TTC549 (cell line): ENCODE measurements at regions not wholly inside any gene's neighbourhood (a gene's known extent, or its start where the extent isn't known, plus 50 kb on each side); places are given as distances from the start of the nearest gene placed in this dataset.
"Not testable (repeated sequence)": the region's sequence is repeated elsewhere in the genome, so short reads cannot be mapped to it uniquely, and the experiment has no call there.

Experiments
- FAIRE-seq: peaks from 2 replicates; lab custom pipeline; 2012; peaks lifted over from hg19 to GRCh38; lab: Jason Lieb, UNC

GRCh38 chr7:114082642-114083165 lies 163.9 kb upstream of the PPP1R3A start:
- no peak for FAIRE-seq

- peak; percentile 88 for FAIRE-seq
These were observed 163.0 kb upstream of the PPP1R3A start for GRCh38 chr7:114081606-114082425.

- not testable (repeated sequence) for FAIRE-seq
These were observed 158.3 kb upstream of the PPP1R3A start for GRCh38 chr7:114077158-114077524.

GRCh38 chr7:114076392-114077157 lies 157.8 kb upstream of the PPP1R3A start:
- FAIRE-seq = not testable (repeated sequence)

- no peak for FAIRE-seq
These were observed 154.9 kb upstream of the PPP1R3A start for GRCh38 chr7:114073701-114074100.

- no peak for FAIRE-seq
These were observed 151.4 kb upstream of the PPP1R3A start for GRCh38 chr7:114070246-114070645.

GRCh38 chr7:114062810-114063209 lies 144.0 kb upstream of the PPP1R3A start:
- FAIRE-seq = no peak

GRCh38 chr7:114051871-114052331 lies 133.1 kb upstream of the PPP1R3A start:
- no peak for FAIRE-seq

GRCh38 chr7:114050571-114050970 lies 131.8 kb upstream of the PPP1R3A start:
- FAIRE-seq = no peak

GRCh38 chr7:114048386-114049235 lies 129.8 kb upstream of the PPP1R3A start:
- no peak for FAIRE-seq

GRCh38 chr7:114047889-114048288 lies 129.1 kb upstream of the PPP1R3A start:
- no peak for FAIRE-seq

- no peak for FAIRE-seq
These were observed 114.7 kb upstream of the PPP1R3A start for GRCh38 chr7:114033475-114033874.

GRCh38 chr7:114026486-114027089 lies 107.8 kb upstream of the PPP1R3A start:
- peak; percentile 93 for FAIRE-seq

- FAIRE-seq = no peak
These were observed 102.3 kb upstream of the PPP1R3A start for GRCh38 chr7:114021135-114021534.

GRCh38 chr7:114008696-114009095 lies 89.9 kb upstream of the PPP1R3A start:
- no peak for FAIRE-seq

GRCh38 chr7:114007386-114007785 lies 88.6 kb upstream of the PPP1R3A start:
- FAIRE-seq = no peak

GRCh38 chr7:113998934-113999333 lies 80.1 kb upstream of the PPP1R3A start:
- FAIRE-seq = no peak

GRCh38 chr7:113996405-113996804 lies 77.6 kb upstream of the PPP1R3A start:
- FAIRE-seq = peak; percentile 92

GRCh38 chr7:113986216-113986615 lies 67.4 kb upstream of the PPP1R3A start:
- no peak for FAIRE-seq

- no peak for FAIRE-seq
These were observed 57.7 kb upstream of the PPP1R3A start for GRCh38 chr7:113976508-113976907.

- FAIRE-seq = no peak
These were observed 49.9 kb upstream of the PPP1R3A start for GRCh38 chr7:113968713-113969112.
